IPS-20b (cell line): ENCODE measurements at regions not wholly inside any gene's neighbourhood (a gene's known extent, or its start where the extent isn't known, plus 50 kb on each side); places are given as distances from the start of the nearest gene placed in this dataset.

Experiments
- H3K27ac ChIP-seq: one replicate; pipeline ENCODE4 v1.5.1; 2013; ENCODE audit warnings: low read length
- H3K27me3 ChIP-seq: 2 replicates; pipeline ENCODE4 v1.6.1; 2013; ENCODE audit warnings: mild to moderate bottlenecking, low read length, inconsistent platforms; ENCODE audit not compliant: insufficient read depth
- H3K36me3 ChIP-seq: 2 replicates; pipeline ENCODE4 v1.6.1; 2013; ENCODE audit warnings: low read depth, mild to moderate bottlenecking, inconsistent platforms, low read length, moderate library complexity; ENCODE audit not compliant: insufficient read depth
- H3K4me1 ChIP-seq: 2 replicates; pipeline ENCODE4 v1.6.1; 2013; ENCODE audit warnings: mild to moderate bottlenecking, control low read depth, inconsistent platforms, low read length, moderate library complexity; ENCODE audit not compliant: insufficient read depth
- H3K4me3 ChIP-seq: 2 replicates; pipeline ENCODE4 v1.5.1; 2013; ENCODE audit warnings: mild to moderate bottlenecking, low read length, inconsistent platforms
- H3K9ac ChIP-seq: 2 replicates; pipeline ENCODE4 v1.6.1; 2013; ENCODE audit warnings: low read depth, mild to moderate bottlenecking, inconsistent platforms, low read length, moderate library complexity
- H3K9me3 ChIP-seq: 2 replicates; pipeline ENCODE4 v1.6.1; 2013; ENCODE audit warnings: mild to moderate bottlenecking, low read depth, low read length, inconsistent platforms; ENCODE audit not compliant: insufficient read depth

- Histone ChIP-seq H3K4me1 (no peaks in the 10 kb centered on the region; the same call in 1 of the 2 replicates), H3K36me3 (no peaks in the 10 kb centered on the region), H3K4me3 (no peak overlapping the region), H3K27ac (no peak overlapping the region), H3K27me3 (no peaks in the 10 kb centered on the region), H3K9ac (no peak overlapping the region), H3K9me3 (no peaks in the 10 kb centered on the region)
Observed at GRCh38 chr6:127023001-127023778, 95.3 kb upstream of the RSPO3 start.

DNA sequence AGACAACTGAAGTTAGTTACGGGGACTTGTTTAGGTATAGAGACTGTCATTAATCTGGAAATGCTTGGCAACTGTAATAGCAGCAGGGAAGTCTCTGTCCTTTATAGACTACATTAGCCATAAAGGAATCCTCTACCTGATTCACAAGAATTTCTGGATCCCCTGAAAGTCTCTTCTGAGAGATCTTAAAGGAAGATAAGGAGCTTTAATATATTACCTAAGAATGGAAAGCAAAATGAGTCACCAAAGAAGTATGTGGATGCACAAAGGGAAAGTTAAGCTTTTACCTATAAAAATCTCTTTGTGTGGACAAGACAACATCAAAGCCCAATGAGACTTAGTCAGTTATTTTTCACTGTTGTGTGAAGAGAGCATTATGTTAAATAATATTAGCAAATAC is 92.2 kb upstream of the RSPO3 start:
- Histone ChIP-seq H3K4me3 (no peak overlapping the region), H3K4me1 (no peaks in the 10 kb centered on the region; the same call in 1 of the 2 replicates), H3K27ac (no peak overlapping the region), H3K36me3 (no peaks in the 10 kb centered on the region), H3K9ac (no peak overlapping the region), H3K9me3 (no peaks in the 10 kb centered on the region), H3K27me3 (no peaks in the 10 kb centered on the region)

- H3K27ac ChIP-seq, result no peak overlapping the region
- H3K27me3 ChIP-seq, result no peaks in the 10 kb centered on the region
- H3K36me3 ChIP-seq, result no peaks in the 10 kb centered on the region
- no peak overlapping the region for H3K9ac ChIP-seq
- no peaks in the 10 kb centered on the region; the same call in 1 of the 2 replicates for H3K4me1 ChIP-seq
- no peaks in the 10 kb centered on the region for H3K9me3 ChIP-seq
- H3K4me3 ChIP-seq, result no peak overlapping the region
Observed at GRCh38 chr6:127030111-127030510, 88.4 kb upstream of the RSPO3 start.

DNA sequence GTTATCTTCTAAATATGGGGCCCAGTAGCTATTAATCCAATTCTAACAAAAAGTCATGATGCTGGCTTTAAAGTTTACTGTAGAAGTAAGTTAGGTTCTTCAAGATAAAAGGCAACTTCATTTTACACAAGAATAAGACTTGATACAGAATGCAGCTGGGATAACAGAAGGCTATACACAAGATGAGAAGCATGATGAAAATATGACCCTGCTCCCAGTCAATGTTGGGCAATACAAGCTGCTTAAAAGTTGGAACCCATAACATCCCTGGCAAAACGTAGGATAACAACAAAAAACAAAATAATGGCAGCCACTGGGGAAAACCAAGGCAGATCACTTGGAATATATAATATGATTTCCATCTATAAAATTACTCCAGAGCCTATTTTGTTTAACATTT is 87.6 kb upstream of the RSPO3 start:
- no peak overlapping the region for H3K27ac ChIP-seq
- H3K27me3 ChIP-seq, result no peaks in the 10 kb centered on the region
- H3K9ac ChIP-seq, result no peak overlapping the region
- no peaks in the 10 kb centered on the region for H3K36me3 ChIP-seq
- H3K9me3 ChIP-seq, result no peaks in the 10 kb centered on the region
- no peak overlapping the region for H3K4me3 ChIP-seq
- H3K4me1 ChIP-seq, result no peaks in the 10 kb centered on the region; the same call in 1 of the 2 replicates

GRCh38 chr6:127031511-127031910 is 87.0 kb upstream of the RSPO3 start:
- H3K36me3 ChIP-seq, result no peaks in the 10 kb centered on the region
- no peaks in the 10 kb centered on the region for H3K27me3 ChIP-seq
- H3K4me1 ChIP-seq, result no peaks in the 10 kb centered on the region; the same call in 1 of the 2 replicates
- H3K9ac ChIP-seq, result no peak overlapping the region
- no peak overlapping the region for H3K27ac ChIP-seq
- no peak overlapping the region for H3K4me3 ChIP-seq
- H3K9me3 ChIP-seq, result no peaks in the 10 kb centered on the region

DNA sequence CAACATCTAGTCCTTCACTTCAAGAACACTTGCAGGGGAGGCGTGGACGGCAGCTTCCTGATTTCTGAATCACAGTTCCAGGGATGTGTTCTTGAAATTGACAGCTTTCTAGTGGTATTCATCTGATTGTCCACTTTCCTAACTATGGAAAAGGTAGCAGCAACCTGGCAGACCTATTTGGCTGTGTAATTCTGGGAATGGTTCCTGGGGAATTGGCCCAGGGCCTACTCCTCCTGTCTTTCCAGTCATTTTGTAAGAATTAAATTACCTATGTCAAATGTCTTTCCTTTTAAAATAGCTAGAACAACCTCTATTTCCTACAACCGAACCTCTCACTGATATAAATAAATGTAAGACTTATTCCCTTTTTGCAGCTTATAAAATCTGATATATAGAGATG is 85.5 kb upstream of the RSPO3 start:
- Histone ChIP-seq H3K4me1 (no peaks in the 10 kb centered on the region), H3K4me3 (no peak overlapping the region), H3K36me3 (no peaks in the 10 kb centered on the region), H3K9me3 (no peaks in the 10 kb centered on the region), H3K27ac (no peak overlapping the region), H3K9ac (no peak overlapping the region), H3K27me3 (no peaks in the 10 kb centered on the region)

DNA sequence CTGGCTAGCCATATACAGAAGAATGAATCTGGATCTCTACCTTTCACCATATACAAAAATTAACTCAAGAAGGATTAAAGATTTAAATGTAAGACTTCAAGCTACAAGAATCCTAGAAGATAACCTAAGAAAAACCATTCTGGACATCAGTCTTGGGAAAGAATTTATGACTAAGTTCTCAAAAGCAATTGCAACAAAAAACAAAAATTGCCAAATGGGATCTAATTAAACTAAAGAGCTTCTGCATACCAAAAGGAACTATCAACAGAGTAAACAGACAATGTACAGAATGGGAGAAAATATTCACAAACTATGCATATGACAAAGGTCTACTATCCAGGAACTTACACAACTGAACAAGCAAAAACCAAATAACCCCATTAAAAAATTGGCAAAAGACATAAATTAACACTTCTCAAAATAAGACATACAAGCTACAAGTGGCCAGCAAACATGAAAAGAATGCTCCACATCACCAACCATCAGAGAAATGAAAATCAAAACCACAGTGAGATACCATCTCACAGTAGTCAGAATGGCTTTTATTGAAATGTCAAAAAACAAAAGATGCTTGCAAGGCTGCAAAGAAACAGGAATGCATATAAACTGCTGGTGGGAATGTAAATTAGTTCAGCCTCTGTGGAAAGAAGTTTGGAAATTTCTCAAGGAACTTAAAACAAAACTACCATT is 66.8 kb upstream of the RSPO3 start:
- Histone ChIP-seq H3K27ac (no peak overlapping the region), H3K4me3 (no peak overlapping the region), H3K27me3 (no peaks in the 10 kb centered on the region), H3K4me1 (no peaks in the 10 kb centered on the region), H3K9me3 (no peaks in the 10 kb centered on the region), H3K36me3 (no peaks in the 10 kb centered on the region), H3K9ac (no peak overlapping the region)

GRCh38 chr6:127053032-127053874 is 65.2 kb upstream of the RSPO3 start:
- Histone ChIP-seq H3K27me3 (no peaks in the 10 kb centered on the region), H3K27ac (no peak overlapping the region), H3K4me3 (no peak overlapping the region), H3K9ac (no peak overlapping the region), H3K36me3 (no peaks in the 10 kb centered on the region), H3K4me1 (no peaks in the 10 kb centered on the region), H3K9me3 (no peaks in the 10 kb centered on the region)

- Histone ChIP-seq H3K36me3 (no peaks in the 10 kb centered on the region), H3K27me3 (no peaks in the 10 kb centered on the region), H3K9ac (no peak overlapping the region), H3K4me3 (no peak overlapping the region), H3K9me3 (no peaks in the 10 kb centered on the region), H3K27ac (no peak overlapping the region), H3K4me1 (no peaks in the 10 kb centered on the region)
Observed at GRCh38 chr6:127053875-127054235, 64.6 kb upstream of the RSPO3 start.

- Histone ChIP-seq H3K27ac (no peak overlapping the region), H3K9me3 (no peaks in the 10 kb centered on the region), H3K9ac (no peak overlapping the region), H3K36me3 (no peaks in the 10 kb centered on the region), H3K4me1 (no peaks in the 10 kb centered on the region), H3K4me3 (no peak overlapping the region), H3K27me3 (no peaks in the 10 kb centered on the region)
Observed at GRCh38 chr6:127058027-127058426, 60.4 kb upstream of the RSPO3 start.

- no peaks in the 10 kb centered on the region for H3K27me3 ChIP-seq
- H3K36me3 ChIP-seq, result no peaks in the 10 kb centered on the region
- no peaks in the 10 kb centered on the region for H3K9me3 ChIP-seq
- no peak overlapping the region for H3K9ac ChIP-seq
- H3K4me1 ChIP-seq, result no peaks in the 10 kb centered on the region
- H3K4me3 ChIP-seq, result no peak overlapping the region
- H3K27ac ChIP-seq, result no peak overlapping the region
Observed at GRCh38 chr6:127058936-127059335, 59.5 kb upstream of the RSPO3 start.
